GM23338 (cell line): ENCODE measurements at regions not wholly inside any gene's neighbourhood (a gene's known extent, or its start where the extent isn't known, plus 50 kb on each side); places are given as distances from the start of the nearest gene placed in this dataset.

ENCODE experiments used
- ATAC-seq: fragments of 200-7000 bp; cut with Tn5 transposase; 3 replicates; pipeline ENCODE4 v1.9.1; 2020
- DNase-seq: peaks from one replicate; pipeline ENCODE4 v3.0.0-alpha.2; 2015; ENCODE audit warnings: low spot score
- H2AFZ ChIP-seq: fragments of 200-600 bp; sonication (generic); 2 replicates; pipeline ENCODE4 v1.8.0; 2016; ENCODE audit warnings: antibody characterized with exemption, mild to moderate bottlenecking, moderate library complexity
- H3F3A ChIP-seq: fragments of 200-600 bp; sonication (generic); replicated peaks from 2 replicates; pipeline ENCODE4 v1.8.0; 2017; ENCODE audit warnings: antibody characterized with exemption, mixed run types, low read depth
- H3K27ac ChIP-seq: fragments of 200-600 bp; sonication (generic); 2 replicates; pipeline ENCODE4 v1.6.1; 2016; ENCODE audit warnings: low read depth
- H3K27me3 ChIP-seq: fragments of 200-600 bp; sonication (generic); 2 replicates; pipeline ENCODE4 v1.8.0; 2016; ENCODE audit warnings: mild to moderate bottlenecking, mixed run types, moderate library complexity; ENCODE audit not compliant: insufficient read depth
- H3K36me3 ChIP-seq: fragments of 200-600 bp; sonication (generic); 2 replicates; pipeline ENCODE4 v1.8.0; 2016; ENCODE audit warnings: mild to moderate bottlenecking; ENCODE audit not compliant: insufficient read depth
- H3K4me1 ChIP-seq: fragments of 200-600 bp; sonication (generic); 2 replicates; pipeline ENCODE4 v1.8.0; 2016; ENCODE audit warnings: mild to moderate bottlenecking, moderate library complexity; ENCODE audit not compliant: insufficient read depth
- H3K4me2 ChIP-seq: fragments of 200-600 bp; sonication (generic); 2 replicates; pipeline ENCODE4 v1.7.1; 2017; ENCODE audit warnings: mixed run types
- H3K4me3 ChIP-seq: fragments of 200-600 bp; sonication (generic); 2 replicates; pipeline ENCODE4 v1.6.1; 2016; ENCODE audit warnings: mixed run types
- H3K79me2 ChIP-seq: fragments of 200-600 bp; sonication (generic); replicated peaks from 2 replicates; pipeline ENCODE4 v1.8.0; 2017; ENCODE audit warnings: mild to moderate bottlenecking; ENCODE audit not compliant: insufficient read depth
- H3K9me2 ChIP-seq: fragments of 200-600 bp; sonication (generic); 2 replicates; pipeline ENCODE4 v1.8.0; 2017; ENCODE audit not compliant: insufficient read depth
- H4K20me1 ChIP-seq: fragments of 200-600 bp; sonication (generic); replicated peaks from 2 replicates; pipeline ENCODE4 v1.8.0; 2017; ENCODE audit warnings: mild to moderate bottlenecking; ENCODE audit not compliant: insufficient read depth
- H3K27ac Mint-ChIP-seq: 2 replicates; pipeline ENCODE4 v1.8.0; 2020; ENCODE audit warnings: inconsistent platforms, mild to moderate bottlenecking, moderate library complexity, mixed read lengths
- H3K27me3 Mint-ChIP-seq: 3 replicates; pipeline ENCODE4 v1.8.0; 2022; ENCODE audit warnings: low read depth, mild to moderate bottlenecking, moderate library complexity, mixed read lengths, inconsistent platforms; ENCODE audit not compliant: insufficient read depth, poor library complexity
- H3K36me3 Mint-ChIP-seq: 3 replicates; pipeline ENCODE4 v1.8.0; 2021; ENCODE audit warnings: low read depth, mild to moderate bottlenecking, inconsistent platforms, moderate library complexity, mixed read lengths
- H3K4me1 Mint-ChIP-seq: 3 replicates; pipeline ENCODE4 v1.8.0; 2020; ENCODE audit warnings: mild to moderate bottlenecking, inconsistent platforms, mixed read lengths
- H3K4me3 Mint-ChIP-seq: 3 replicates; pipeline ENCODE4 v1.8.0; 2021; ENCODE audit warnings: moderate library complexity, mild to moderate bottlenecking, inconsistent platforms, mixed read lengths
- H3K9me3 Mint-ChIP-seq: 3 replicates; pipeline ENCODE4 v1.8.0; 2020; ENCODE audit warnings: moderate library complexity, mild to moderate bottlenecking, inconsistent platforms, mixed read lengths
- CREB1 ChIP-seq: fragments of 250-450 bp; sonication (Bioruptor Pico); IDR thresholded peaks from 2 replicates; pipeline ENCODE4 v1.5.0; 2020; ENCODE audit warnings: low read depth, mild to moderate bottlenecking, moderate library complexity
- CTCF ChIP-seq, 2 experiments: fragments of 200-600 bp in 1 of 2; sonication (generic) in 1 of 2; conservative IDR thresholded peaks; 2 replicates each; pipeline versions ENCODE4 v1.5.1 to v1.6.1; 2016 to 2017; ENCODE audit warnings: antibody characterized with exemption in 2 of 2, low read depth in 2 of 2, mild to moderate bottlenecking in 2 of 2, moderate library complexity in 1 of 2
- ETS1 ChIP-seq: IDR thresholded peaks from 2 replicates; pipeline ENCODE4 v1.6.1; 2016; ENCODE audit warnings: antibody characterized with exemption
- EZH2 ChIP-seq: fragments of 200-600 bp; sonication (generic); IDR thresholded peaks from one replicate; pipeline ENCODE4 v1.8.0; 2017; ENCODE audit warnings: antibody characterized with exemption, mild to moderate bottlenecking, low read depth; ENCODE audit not compliant: unreplicated experiment
- EZH2phosphoT487 ChIP-seq: fragments of 200-600 bp; sonication (generic); IDR thresholded peaks from one replicate; pipeline ENCODE4 v1.8.1; 2018; ENCODE audit warnings: antibody characterized with exemption; ENCODE audit not compliant: unreplicated experiment
- JUNB ChIP-seq: IDR thresholded peaks from one replicate; pipeline ENCODE4 v1.6.1; 2016; ENCODE audit warnings: antibody characterized with exemption; ENCODE audit not compliant: unreplicated experiment
- NANOG ChIP-seq: IDR thresholded peaks from 2 replicates; pipeline ENCODE4 v1.6.1; 2016; ENCODE audit warnings: antibody characterized with exemption, borderline replicate concordance
- POLR2AphosphoS5 ChIP-seq: IDR thresholded peaks from 2 replicates; pipeline ENCODE4 v1.6.1; 2016; ENCODE audit warnings: antibody characterized with exemption, low read depth
- REST ChIP-seq: IDR thresholded peaks from one replicate; pipeline ENCODE4 v1.6.1; 2018; ENCODE audit warnings: antibody characterized with exemption; ENCODE audit not compliant: unreplicated experiment
- STAT1 ChIP-seq: IDR thresholded peaks from one replicate; pipeline ENCODE4 v1.6.1; 2016; ENCODE audit warnings: antibody characterized with exemption; ENCODE audit not compliant: unreplicated experiment
- ZNF114 ChIP-seq: fragments of 250-450 bp; sonication (Bioruptor Pico); IDR thresholded peaks from 2 replicates; pipeline ENCODE4 v1.5.0; 2020; ENCODE audit warnings: mild to moderate bottlenecking, moderate library complexity
- ZNF331 ChIP-seq: fragments of 250-450 bp; sonication (Bioruptor Pico); IDR thresholded peaks from 2 replicates; pipeline ENCODE4 v1.5.0; 2020; ENCODE audit warnings: low read depth, mild to moderate bottlenecking, moderate library complexity
- ZNF462 ChIP-seq: fragments of 250-450 bp; sonication (Bioruptor Pico); IDR thresholded peaks from 2 replicates; pipeline ENCODE4 v1.5.0; 2020; ENCODE audit warnings: mild to moderate bottlenecking, moderate library complexity

GRCh38 chrY:19601113-19601512, 143.4 kb downstream of the KDM5D start:
- no peak for DNase-seq
- Mint-ChIP-seq H3K27ac (no peak overlapping the region), H3K36me3 (peaks cover 49% of the 10 kb centered on the region), H3K4me3 (no peak overlapping the region), H3K9me3 (no peaks in the 10 kb centered on the region), H3K4me1 (no peaks in the 10 kb centered on the region), H3K27me3 (no peaks in the 10 kb centered on the region)
- Histone ChIP-seq H2AFZ (no peak overlapping the region), H3K79me2 (no peaks in the 10 kb centered on the region), H3K36me3 (no peaks in the 10 kb centered on the region; the same call in 1 of the 2 replicates), H3K4me2 (no peak overlapping the region), H3K9me2 (no peaks in the 10 kb centered on the region), H3K27ac (no peak overlapping the region), H3K4me3 (no peak overlapping the region), H4K20me1 (peaks cover 6% of the 10 kb centered on the region; the same call in 1 of the 2 replicates), H3K4me1 (no peaks in the 10 kb centered on the region), H3F3A (no peaks in the 10 kb centered on the region), H3K27me3 (no peaks in the 10 kb centered on the region)
- no peak for ATAC-seq
- TF ChIP-seq CTCF (conservative IDR thresholded peaks at IDR 0.05; ENCODE audit: low read depth in 2 of 2) (no peak), REST (no peak), EZH2 (no peak), ETS1 (no peak), STAT1 (no peak), POLR2AphosphoS5 (no peak), EZH2phosphoT487 (no peak), JUNB (no peak), ZNF114 (CRISPR knock-in tag) (no peak), ZNF462 (CRISPR knock-in tag) (no peak), NANOG (no peak), ZNF331 (no peak), CREB1 (CRISPR knock-in tag) (no peak)
